NB4 (cell line): ENCODE measurements at regions not wholly inside any gene's neighbourhood (a gene's known extent, or its start where the extent isn't known, plus 50 kb on each side); places are given as distances from the start of the nearest gene placed in this dataset.
A peak's percentile ranks its signal among the peaks of the same experiment; 100 is the strongest.

Experiments
- DNase-seq: peaks from one replicate; pipeline ENCODE4 v3.0.0; 2010; ENCODE audit warnings: low read depth
- H3K4me3 ChIP-seq: one replicate; pipeline ENCODE4 v1.5.1; 2011; ENCODE audit warnings: mild to moderate bottlenecking, low read depth, low read length, moderate library complexity
- CTCF ChIP-seq: IDR thresholded peaks from one replicate; pipeline ENCODE4 v1.5.1; 2012; ENCODE audit warnings: low read depth, low read length
- MAX ChIP-seq: IDR thresholded peaks from 2 replicates; pipeline ENCODE4 v1.6.1; 2011; ENCODE audit warnings: low read depth, low read length
- MYC ChIP-seq: IDR thresholded peaks from 2 replicates; pipeline ENCODE4 v1.6.1; 2011; ENCODE audit warnings: low read depth, low read length
- POLR2A ChIP-seq: IDR thresholded peaks from 2 replicates; pipeline ENCODE4 v1.6.1; 2011; ENCODE audit warnings: mild to moderate bottlenecking; ENCODE audit not compliant: insufficient read length; ENCODE audit errors: extremely low read depth

GRCh38 chr5:135115591-135115990 is 81.6 kb upstream of the PITX1 start:
- no peak for DNase-seq
- TF ChIP-seq POLR2A (no peak), MAX (no peak), MYC (no peak), CTCF (no peak)
- H3K4me3 ChIP-seq, result no peak overlapping the region

GRCh38 chr5:135114759-135115158 is 80.7 kb upstream of the PITX1 start:
- DNase-seq, result no peak
- TF ChIP-seq POLR2A (no peak), MYC (no peak), CTCF (no peak), MAX (no peak)
- no peak overlapping the region for H3K4me3 ChIP-seq

GRCh38 chr5:135112008-135112725 is 78.1 kb upstream of the PITX1 start:
- no peak for TF ChIP-seq POLR2A
- no peak for TF ChIP-seq CTCF
- no peak for TF ChIP-seq MYC
- TF ChIP-seq MAX, result no peak
- no peak overlapping the region for H3K4me3 ChIP-seq
- peak; percentile 8 for DNase-seq

GRCh38 chr5:135110785-135111596 is 77.0 kb upstream of the PITX1 start:
- no peak for DNase-seq
- TF ChIP-seq CTCF, result no peak
- no peak for TF ChIP-seq POLR2A
- TF ChIP-seq MYC, result no peak
- TF ChIP-seq MAX, result no peak

GRCh38 chr5:135108992-135109391 is 75.0 kb upstream of the PITX1 start:
- DNase-seq, result no peak
- TF ChIP-seq MYC (no peak), POLR2A (no peak), CTCF (no peak), MAX (no peak)
- H3K4me3 ChIP-seq, result no peak overlapping the region

More at GRCh38 chr5:135110785-135111596, 77.0 kb upstream of the PITX1 start:
- no peak overlapping the region for H3K4me3 ChIP-seq
